ENCODE measurements at regions not wholly inside any gene's neighbourhood (a gene's known extent, or its start where the extent isn't known, plus 50 kb on each side); places are given as distances from the start of the nearest gene placed in this dataset.

DNA sequence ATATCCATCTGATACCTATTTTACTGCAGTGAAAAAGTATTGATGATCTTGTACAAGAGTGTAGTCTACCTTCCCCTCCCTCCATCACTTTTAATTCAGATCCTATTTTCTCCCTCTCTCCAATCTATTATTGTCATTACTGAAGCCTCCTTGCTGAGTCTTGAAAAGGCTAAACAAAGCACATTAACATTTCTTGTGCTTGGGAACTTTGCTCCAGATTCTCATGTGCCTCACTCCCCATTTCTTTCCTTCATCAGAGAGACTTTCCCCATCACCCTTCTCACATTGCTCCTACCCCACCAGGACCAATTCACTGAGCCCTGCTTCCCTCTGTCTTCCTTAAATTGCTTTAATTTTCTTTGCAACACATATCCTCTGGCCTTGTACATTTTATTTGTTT is 736.2 kb upstream of the GCFC2 start:
- ATAC-seq (ENCODE audit: low FRiP score) (no peak), DNase-seq (ENCODE audit: low spot score) (no peak)
- TF ChIP-seq, protein P1, sequence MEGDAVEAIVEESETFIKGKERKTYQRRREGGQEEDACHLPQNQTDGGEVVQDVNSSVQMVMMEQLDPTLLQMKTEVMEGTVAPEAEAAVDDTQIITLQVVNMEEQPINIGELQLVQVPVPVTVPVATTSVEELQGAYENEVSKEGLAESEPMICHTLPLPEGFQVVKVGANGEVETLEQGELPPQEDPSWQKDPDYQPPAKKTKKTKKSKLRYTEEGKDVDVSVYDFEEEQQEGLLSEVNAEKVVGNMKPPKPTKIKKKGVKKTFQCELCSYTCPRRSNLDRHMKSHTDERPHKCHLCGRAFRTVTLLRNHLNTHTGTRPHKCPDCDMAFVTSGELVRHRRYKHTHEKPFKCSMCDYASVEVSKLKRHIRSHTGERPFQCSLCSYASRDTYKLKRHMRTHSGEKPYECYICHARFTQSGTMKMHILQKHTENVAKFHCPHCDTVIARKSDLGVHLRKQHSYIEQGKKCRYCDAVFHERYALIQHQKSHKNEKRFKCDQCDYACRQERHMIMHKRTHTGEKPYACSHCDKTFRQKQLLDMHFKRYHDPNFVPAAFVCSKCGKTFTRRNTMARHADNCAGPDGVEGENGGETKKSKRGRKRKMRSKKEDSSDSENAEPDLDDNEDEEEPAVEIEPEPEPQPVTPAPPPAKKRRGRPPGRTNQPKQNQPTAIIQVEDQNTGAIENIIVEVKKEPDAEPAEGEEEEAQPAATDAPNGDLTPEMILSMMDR (IDR thresholded peaks at IDR 0.05): no peak

DNA sequence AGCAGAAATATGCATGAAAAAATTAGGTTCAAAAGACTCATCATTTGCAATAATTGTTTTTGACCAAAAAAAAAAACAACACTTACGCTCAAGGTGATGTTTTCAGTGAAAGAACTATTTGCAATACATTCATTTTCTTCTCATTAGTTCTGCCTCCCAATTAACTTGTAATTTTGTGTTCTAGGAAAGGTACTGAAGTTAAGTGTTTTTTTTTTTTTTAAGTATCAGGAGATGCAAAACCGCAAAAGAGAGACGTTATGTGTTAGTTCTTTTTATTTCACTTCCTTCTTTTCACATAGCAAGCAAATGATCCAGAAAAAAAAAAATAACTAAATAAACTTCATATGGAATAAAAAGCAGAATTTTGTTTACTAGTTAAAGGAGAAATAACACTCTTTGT is 735.2 kb upstream of the GCFC2 start:
- TF ChIP-seq, protein P1 (IDR thresholded peaks at IDR 0.05): no peak
- no peak for ATAC-seq (ENCODE audit: low FRiP score)
- no peak for DNase-seq (ENCODE audit: low spot score)

DNA sequence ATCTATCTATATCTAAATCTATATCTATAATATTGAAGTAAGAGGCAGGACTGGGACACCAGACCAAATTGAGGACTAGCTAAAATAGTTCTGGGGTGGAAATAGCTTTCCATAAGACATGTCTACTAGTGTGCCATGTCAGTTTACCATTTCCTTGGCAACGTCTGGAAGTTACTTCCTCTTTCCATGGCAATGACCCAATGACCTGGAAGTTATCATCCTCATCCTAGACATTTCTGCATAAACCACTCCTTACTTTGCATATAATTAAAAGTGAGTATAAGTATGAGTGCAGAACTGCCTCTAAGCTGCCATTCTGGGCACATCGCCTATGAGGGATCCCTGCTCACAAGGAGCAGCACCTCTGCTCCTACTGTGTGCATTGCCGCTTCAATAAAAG is 734.0 kb upstream of the GCFC2 start:
- ATAC-seq (ENCODE audit: low FRiP score) (no peak), DNase-seq (ENCODE audit: low spot score) (no peak)
- TF ChIP-seq, protein P1 (IDR thresholded peaks at IDR 0.05): no peak

DNA sequence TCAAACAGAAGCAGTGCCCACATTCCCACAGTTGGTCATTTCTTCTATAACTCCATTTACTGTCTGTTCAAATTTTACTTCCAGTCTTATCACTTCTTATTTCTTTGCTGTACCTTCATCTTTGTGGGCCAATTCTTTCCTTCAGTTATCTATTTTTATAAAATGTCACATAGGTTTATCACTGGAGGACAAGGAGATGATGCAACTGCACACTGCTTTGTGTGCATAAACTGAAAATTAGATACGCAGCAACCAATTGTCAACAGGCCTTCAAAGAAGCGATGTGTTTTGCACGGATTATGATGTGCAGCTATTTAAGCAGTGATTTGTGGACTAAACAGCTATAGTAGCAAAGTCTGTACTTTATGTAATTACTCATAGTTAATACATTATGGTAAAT is 726.8 kb upstream of the GCFC2 start:
- TF ChIP-seq, protein P1 (IDR thresholded peaks at IDR 0.05): no peak
- no peak for DNase-seq (ENCODE audit: low spot score)
- no peak for ATAC-seq (ENCODE audit: low FRiP score)

DNA sequence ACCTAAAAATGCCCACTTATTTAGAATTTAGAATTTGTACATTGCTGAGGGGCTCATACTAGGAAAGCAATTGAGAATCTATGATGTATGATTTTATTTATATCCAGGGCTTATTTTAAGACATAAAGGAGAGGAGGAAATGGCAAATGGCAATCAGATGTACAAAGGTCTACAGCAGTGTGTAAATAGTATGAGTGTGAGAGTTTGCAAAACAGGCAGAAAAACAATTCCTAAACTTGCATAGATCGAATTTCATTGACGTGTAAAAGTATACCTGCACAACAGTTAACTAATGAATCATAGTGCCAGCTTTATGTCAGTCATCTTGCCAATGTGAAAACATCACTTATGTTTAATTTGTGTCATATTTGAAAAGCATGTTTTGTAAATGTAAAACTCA is 718.7 kb upstream of the GCFC2 start:
- ATAC-seq (ENCODE audit: low FRiP score): no peak

DNA sequence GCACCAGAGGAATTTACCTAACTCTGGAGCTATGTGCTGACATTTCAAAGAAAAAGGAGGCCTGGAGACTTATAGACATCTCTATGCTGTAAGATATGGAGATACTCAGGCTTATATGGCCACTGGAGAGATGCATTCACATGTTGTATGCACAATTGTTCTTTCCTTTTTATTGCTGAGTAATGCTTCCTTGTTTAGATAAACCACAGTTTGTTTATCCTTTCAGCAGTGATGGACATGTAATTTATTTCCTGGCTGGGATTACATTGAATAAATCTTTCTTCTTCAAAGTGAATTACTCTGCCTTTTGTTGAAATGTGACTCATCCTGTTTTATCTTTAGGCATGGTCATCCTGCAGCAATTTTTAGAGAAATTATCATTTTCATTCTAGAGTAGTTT is 716.7 kb upstream of the GCFC2 start:
- ATAC-seq (ENCODE audit: low FRiP score) (no peak), DNase-seq (ENCODE audit: low spot score) (no peak)
- TF ChIP-seq, protein P1 (IDR thresholded peaks at IDR 0.05): no peak

More for the DNA sequence above, 718.7 kb upstream of the GCFC2 start:
- no peak for DNase-seq (ENCODE audit: low spot score)
- TF ChIP-seq, protein P1 (IDR thresholded peaks at IDR 0.05): no peak

DNA sequence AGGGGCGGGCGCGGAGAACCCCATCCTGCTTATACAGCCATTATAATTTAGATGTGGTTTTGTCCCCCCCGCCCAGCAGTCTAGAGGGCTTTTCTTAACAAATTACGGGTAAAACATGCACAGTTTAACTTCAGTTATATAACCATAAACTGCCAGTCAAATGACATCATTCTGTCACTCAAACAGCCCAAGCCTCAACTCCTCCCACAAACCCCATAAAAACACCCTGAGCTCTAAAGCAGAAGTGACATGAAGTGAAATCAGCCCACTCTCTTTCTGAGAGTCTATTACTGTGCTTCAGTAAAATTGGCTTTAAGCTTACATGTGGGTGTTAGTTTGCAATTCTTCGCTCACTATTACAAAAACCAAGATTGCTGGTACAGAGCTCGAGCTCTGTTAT is 705.1 kb upstream of the GCFC2 start:
- ATAC-seq (ENCODE audit: low FRiP score): no peak
- TF ChIP-seq, protein P1 (IDR thresholded peaks at IDR 0.05): no peak

More for the DNA sequence above, 705.1 kb upstream of the GCFC2 start:
- no peak for DNase-seq (ENCODE audit: low spot score)

All from omental fat pad (tissue), 3 donors.